ENCODE measurements at regions not wholly inside any gene's neighbourhood (a gene's known extent, or its start where the extent isn't known, plus 50 kb on each side); places are given as distances from the start of the nearest gene placed in this dataset.

DNA sequence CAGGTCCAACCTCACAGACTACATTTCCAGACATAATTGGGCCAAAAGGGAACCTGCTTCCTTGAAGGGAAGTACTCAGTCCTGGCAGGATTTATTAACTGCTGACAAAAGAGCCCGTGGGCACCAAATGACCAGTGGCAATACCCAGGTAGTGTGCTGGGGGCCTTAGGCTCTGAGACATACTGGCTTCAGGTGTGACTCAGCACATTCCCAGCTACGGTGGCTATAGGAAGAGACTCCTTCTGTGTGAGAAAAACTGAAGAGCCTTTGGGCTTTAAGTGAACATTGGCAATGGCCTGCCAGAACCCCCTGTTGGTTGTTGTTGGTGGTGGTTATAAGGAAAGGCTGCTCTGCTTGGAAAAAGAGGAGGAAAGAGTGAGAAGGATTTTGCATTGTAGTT is 401.8 kb downstream of the KCNJ3 start:
- TF ChIP-seq EZH2phosphoT487 (IDR thresholded peaks at IDR 0.05; ENCODE audit: low read depth) = no peak
- TF ChIP-seq, protein P1, sequence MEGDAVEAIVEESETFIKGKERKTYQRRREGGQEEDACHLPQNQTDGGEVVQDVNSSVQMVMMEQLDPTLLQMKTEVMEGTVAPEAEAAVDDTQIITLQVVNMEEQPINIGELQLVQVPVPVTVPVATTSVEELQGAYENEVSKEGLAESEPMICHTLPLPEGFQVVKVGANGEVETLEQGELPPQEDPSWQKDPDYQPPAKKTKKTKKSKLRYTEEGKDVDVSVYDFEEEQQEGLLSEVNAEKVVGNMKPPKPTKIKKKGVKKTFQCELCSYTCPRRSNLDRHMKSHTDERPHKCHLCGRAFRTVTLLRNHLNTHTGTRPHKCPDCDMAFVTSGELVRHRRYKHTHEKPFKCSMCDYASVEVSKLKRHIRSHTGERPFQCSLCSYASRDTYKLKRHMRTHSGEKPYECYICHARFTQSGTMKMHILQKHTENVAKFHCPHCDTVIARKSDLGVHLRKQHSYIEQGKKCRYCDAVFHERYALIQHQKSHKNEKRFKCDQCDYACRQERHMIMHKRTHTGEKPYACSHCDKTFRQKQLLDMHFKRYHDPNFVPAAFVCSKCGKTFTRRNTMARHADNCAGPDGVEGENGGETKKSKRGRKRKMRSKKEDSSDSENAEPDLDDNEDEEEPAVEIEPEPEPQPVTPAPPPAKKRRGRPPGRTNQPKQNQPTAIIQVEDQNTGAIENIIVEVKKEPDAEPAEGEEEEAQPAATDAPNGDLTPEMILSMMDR (IDR thresholded peaks at IDR 0.05; ENCODE audit: low read depth, low read length) = no peak
- Histone ChIP-seq H3K36me3 (replicated peaks; ENCODE audit: low read depth, low read length) (no peaks in the 10 kb centered on the region), H3K79me2 (ENCODE audit: low read length) (no peaks in the 10 kb centered on the region), H3K4me3 (ENCODE audit: low read length) (no peak overlapping the region), H4K20me1 (ENCODE audit: insufficient read depth, low read length) (no peaks in the 10 kb centered on the region), H3K9me3 (ENCODE audit: insufficient read depth, low read length) (0 out of 2 replicates have a peak, but pooled peaks cover 2% of the 10 kb centered on the region), H2AFZ (ENCODE audit: low read depth, low read length) (no peak overlapping the region), H3K27me3 (ENCODE audit: low read depth, low read length) (no peaks in the 10 kb centered on the region), H3K27ac (ENCODE audit: low read length) (no peak overlapping the region), H3K4me2 (ENCODE audit: low read length) (no peak overlapping the region), H3K9ac (ENCODE audit: low read length) (no peak overlapping the region), H3K4me1 (ENCODE audit: low read length) (no peaks in the 10 kb centered on the region)

DNA sequence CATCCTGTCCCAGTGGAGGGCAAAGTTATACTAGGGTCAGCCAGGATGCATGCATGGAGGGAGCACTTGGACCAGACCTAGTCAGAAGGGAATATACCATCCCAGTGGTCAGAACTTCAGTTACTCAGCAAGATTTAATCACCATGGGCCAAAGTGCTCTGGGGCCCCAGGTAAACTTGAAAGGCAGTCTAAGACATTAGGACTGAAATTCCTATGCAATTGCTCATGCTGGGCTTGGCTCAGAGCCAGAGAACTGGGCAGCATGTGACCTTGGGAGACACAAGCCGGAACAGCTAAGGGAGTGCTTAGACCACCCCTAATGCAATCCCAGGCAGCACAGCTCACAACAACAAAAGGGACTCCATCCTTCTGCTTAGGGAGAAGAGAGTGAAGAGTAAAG is 401.3 kb downstream of the KCNJ3 start:
- Histone ChIP-seq H3K79me2 (ENCODE audit: low read length) (no peaks in the 10 kb centered on the region), H3K4me2 (ENCODE audit: low read length) (no peak overlapping the region), H3K4me1 (ENCODE audit: low read length) (no peaks in the 10 kb centered on the region), H3K27ac (ENCODE audit: low read length) (no peak overlapping the region), H2AFZ (ENCODE audit: low read depth, low read length) (no peak overlapping the region), H3K9me3 (ENCODE audit: insufficient read depth, low read length) (0 out of 2 replicates have a peak, but pooled peaks cover 2% of the 10 kb centered on the region), H3K36me3 (replicated peaks; ENCODE audit: low read depth, low read length) (no peaks in the 10 kb centered on the region), H3K9ac (ENCODE audit: low read length) (no peak overlapping the region), H3K4me3 (ENCODE audit: low read length) (no peak overlapping the region), H3K27me3 (ENCODE audit: low read depth, low read length) (no peaks in the 10 kb centered on the region), H4K20me1 (ENCODE audit: insufficient read depth, low read length) (no peaks in the 10 kb centered on the region)
- no peak for TF ChIP-seq EZH2phosphoT487 (IDR thresholded peaks at IDR 0.05; ENCODE audit: low read depth)
- TF ChIP-seq, protein P1 (IDR thresholded peaks at IDR 0.05; ENCODE audit: low read depth, low read length) = no peak

DNA sequence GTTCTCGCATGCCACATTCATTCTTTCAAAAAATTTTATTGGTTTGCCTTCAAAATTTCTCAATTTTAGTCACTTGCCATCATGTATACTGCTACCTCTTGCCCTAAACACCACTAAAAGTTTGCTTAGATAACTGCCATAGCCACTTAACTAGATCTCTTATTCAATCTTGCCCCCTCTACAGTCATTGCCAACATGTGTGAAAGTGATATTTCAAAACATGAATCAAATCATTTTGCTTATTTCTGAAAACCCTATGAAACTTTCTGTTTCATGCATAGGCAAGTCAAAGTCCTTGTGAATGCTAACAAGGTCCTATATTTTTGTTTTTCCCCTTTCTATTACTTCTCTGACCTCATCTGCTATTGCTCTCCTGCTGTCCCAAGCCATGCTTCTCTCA is 397.1 kb downstream of the KCNJ3 start:
- Histone ChIP-seq H3K4me2 (ENCODE audit: low read length) (no peak overlapping the region), H3K4me3 (ENCODE audit: low read length) (no peak overlapping the region), H3K36me3 (replicated peaks; ENCODE audit: low read depth, low read length) (no peaks in the 10 kb centered on the region), H4K20me1 (ENCODE audit: insufficient read depth, low read length) (no peaks in the 10 kb centered on the region), H3K9me3 (ENCODE audit: insufficient read depth, low read length) (no peaks in the 10 kb centered on the region), H2AFZ (ENCODE audit: low read depth, low read length) (no peak overlapping the region), H3K27me3 (ENCODE audit: low read depth, low read length) (no peaks in the 10 kb centered on the region), H3K27ac (ENCODE audit: low read length) (no peak overlapping the region), H3K4me1 (ENCODE audit: low read length) (no peaks in the 10 kb centered on the region), H3K79me2 (ENCODE audit: low read length) (no peaks in the 10 kb centered on the region), H3K9ac (ENCODE audit: low read length) (no peak overlapping the region)
- no peak for TF ChIP-seq EZH2phosphoT487 (IDR thresholded peaks at IDR 0.05; ENCODE audit: low read depth)
- TF ChIP-seq, protein P1 (IDR thresholded peaks at IDR 0.05; ENCODE audit: low read depth, low read length) = no peak

DNA sequence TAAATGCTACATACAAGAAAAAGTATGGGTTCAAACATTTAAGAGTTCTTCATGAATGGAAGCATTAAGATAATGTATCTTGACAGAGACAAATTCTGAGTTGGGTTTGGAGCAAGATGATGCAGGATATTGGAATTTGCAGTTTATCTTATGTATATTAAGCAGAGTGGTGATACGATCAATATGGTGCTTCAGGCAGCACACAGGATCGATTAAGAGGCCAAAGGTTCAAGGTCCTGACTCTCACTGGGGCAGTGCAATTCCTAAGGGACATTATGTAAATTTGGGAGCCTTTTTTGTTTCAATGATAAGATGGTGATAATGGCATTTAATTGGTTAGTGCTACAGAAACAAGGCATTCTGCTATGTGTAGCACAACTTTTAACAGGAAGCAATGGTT is 381.9 kb downstream of the KCNJ3 start:
- TF ChIP-seq, protein P1 (IDR thresholded peaks at IDR 0.05; ENCODE audit: low read depth, low read length) = no peak
- no peak for TF ChIP-seq EZH2phosphoT487 (IDR thresholded peaks at IDR 0.05; ENCODE audit: low read depth)
- H3K79me2 ChIP-seq (ENCODE audit: low read length) = no peaks in the 10 kb centered on the region
- H3K9me3 ChIP-seq (ENCODE audit: insufficient read depth, low read length) = no peaks in the 10 kb centered on the region
- H4K20me1 ChIP-seq (ENCODE audit: insufficient read depth, low read length) = no peaks in the 10 kb centered on the region
- H3K27ac ChIP-seq (ENCODE audit: low read length) = no peak overlapping the region
- H2AFZ ChIP-seq (ENCODE audit: low read depth, low read length) = no peak overlapping the region
- H3K4me2 ChIP-seq (ENCODE audit: low read length) = no peak overlapping the region
- H3K4me1 ChIP-seq (ENCODE audit: low read length) = no peaks in the 10 kb centered on the region
- no peak overlapping the region for H3K9ac ChIP-seq (ENCODE audit: low read length)
- no peak overlapping the region for H3K4me3 ChIP-seq (ENCODE audit: low read length)
- H3K27me3 ChIP-seq (ENCODE audit: low read depth, low read length) = no peaks in the 10 kb centered on the region
- H3K36me3 ChIP-seq (replicated peaks; ENCODE audit: low read depth, low read length) = no peaks in the 10 kb centered on the region
